ENCODE measurements at regions not wholly inside any gene's neighbourhood (a gene's known extent, or its start where the extent isn't known, plus 50 kb on each side); places are given as distances from the start of the nearest gene placed in this dataset.

GRCh38 chr7:26468625-26469024, 177.0 kb downstream of the SNX10 start:
- TF ChIP-seq ELK1 (IDR thresholded peaks at IDR 0.05; ENCODE audit: borderline replicate concordance, low read depth, low read length) (no peak), RCOR1 (IDR thresholded peaks at IDR 0.05; ENCODE audit: insufficient replicate concordance, low read length) (no peak), CEBPB (IDR thresholded peaks at IDR 0.05; ENCODE audit: low read depth, low read length) (no peak)
